ENCODE measurements at regions not wholly inside any gene's neighbourhood (a gene's known extent, or its start where the extent isn't known, plus 50 kb on each side); places are given as distances from the start of the nearest gene placed in this dataset.
A peak's percentile ranks its signal among the peaks of the same experiment; 100 is the strongest.
"Not testable (repeated sequence)": the region's sequence is repeated elsewhere in the genome, so short reads cannot be mapped to it uniquely, and the experiment has no call there.

DNA sequence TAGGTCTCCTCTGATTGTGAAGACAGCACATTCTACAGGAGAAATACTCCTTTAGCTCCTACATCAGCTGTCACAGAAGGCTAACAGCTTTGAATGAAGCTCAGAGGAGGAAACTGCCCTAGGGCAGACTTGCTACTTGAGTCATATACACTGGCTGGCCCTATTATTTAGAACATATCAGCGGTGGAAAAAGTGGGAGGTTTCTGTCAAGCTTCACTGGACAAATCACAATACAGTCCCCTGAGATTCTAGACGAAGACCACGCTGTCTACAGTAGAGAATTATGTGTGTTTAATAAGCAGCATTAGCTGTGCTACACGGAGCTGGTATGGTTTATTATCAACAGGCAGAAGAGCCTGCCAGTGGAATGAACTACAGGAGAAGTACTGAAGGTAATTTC is 230.9 kb upstream of the FSIP2 start:
- DNase-seq (peak in 2 of 5 donors; percentile 9 to 12), FAIRE-seq (no peak)
- H3K27me3 ChIP-seq (ENCODE audit: control insufficient read depth, insufficient read depth, low read length): no peaks in the 10 kb centered on the region
- no peak overlapping the region for H3K9ac ChIP-seq (ENCODE audit: low read length in 3 of 3)
- no peak overlapping the region for H3K27ac ChIP-seq (ENCODE audit: low read depth in 2 of 2, low read length in 2 of 2)
- no peaks in the 10 kb centered on the region for H3K4me1 ChIP-seq (ENCODE audit: control insufficient read depth in 2 of 3, insufficient read depth in 2 of 3, low read depth in 1 of 3, low read length in 3 of 3)
- H3K9me3 ChIP-seq (ENCODE audit: control insufficient read depth in 2 of 3, insufficient read depth in 1 of 3, low read length in 3 of 3): peaks cover 0 to 33% (median 4%) of the 10 kb centered on the region in 3 donors
- intact Hi-C loops (cut with DNase I): no loop called here
- no peaks in the 10 kb centered on the region for H3K36me3 ChIP-seq (ENCODE audit: control insufficient read depth in 2 of 3, insufficient read depth in 3 of 3, low read length in 3 of 3)
- no peak for TF ChIP-seq CTCF (IDR thresholded peaks at IDR 0.05; ENCODE audit: borderline replicate concordance, extremely low read depth, insufficient read depth)
- no peak overlapping the region for H3K4me3 ChIP-seq (ENCODE audit: low read length in 3 of 3)

DNA sequence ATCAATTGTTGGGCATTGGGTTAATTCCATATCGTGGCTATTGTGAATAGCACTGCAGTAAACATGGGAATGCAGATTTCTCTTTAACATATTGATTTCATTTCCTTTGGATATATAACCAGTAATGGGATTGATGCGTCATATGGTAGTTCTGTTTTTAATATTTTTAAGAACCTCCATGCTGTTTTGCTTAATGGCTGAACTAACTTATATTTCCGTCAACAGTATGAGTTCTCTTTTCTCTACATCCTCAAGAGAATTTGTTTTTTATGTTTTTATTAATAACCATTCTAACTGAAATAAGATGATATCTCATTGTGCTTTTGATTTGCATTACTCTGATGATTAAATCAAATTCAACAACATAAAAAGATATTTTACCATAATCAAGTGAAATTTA is 228.5 kb upstream of the FSIP2 start:
- Histone ChIP-seq H3K36me3 (ENCODE audit: control insufficient read depth in 2 of 3, insufficient read depth in 3 of 3, low read length in 3 of 3) (no peaks in the 10 kb centered on the region), H3K4me3 (ENCODE audit: low read length in 3 of 3) (no peak overlapping the region), H3K27me3 (ENCODE audit: control insufficient read depth, insufficient read depth, low read length) (no peaks in the 10 kb centered on the region), H3K9ac (ENCODE audit: low read length in 3 of 3) (no peak overlapping the region), H3K4me1 (ENCODE audit: control insufficient read depth in 2 of 3, insufficient read depth in 2 of 3, low read depth in 1 of 3, low read length in 3 of 3) (no peaks in the 10 kb centered on the region), H3K27ac (ENCODE audit: low read depth in 2 of 2, low read length in 2 of 2) (no peak overlapping the region), H3K9me3 (ENCODE audit: control insufficient read depth in 2 of 3, insufficient read depth in 1 of 3, low read length in 3 of 3) (peaks cover 0 to 20% (median 4%) of the 10 kb centered on the region in 3 donors)
- DNase-seq: no peak
- intact Hi-C loops (cut with DNase I): no loop called here
- FAIRE-seq: peak; percentile 29
- no peak for TF ChIP-seq CTCF (IDR thresholded peaks at IDR 0.05; ENCODE audit: borderline replicate concordance, extremely low read depth, insufficient read depth)

- no peak for TF ChIP-seq CTCF (IDR thresholded peaks at IDR 0.05; ENCODE audit: borderline replicate concordance, extremely low read depth, insufficient read depth)
- H3K4me3 ChIP-seq (ENCODE audit: low read length in 3 of 3): no peak overlapping the region
- FAIRE-seq (no peak), DNase-seq (no peak)
- no peaks in the 10 kb centered on the region for H3K27me3 ChIP-seq (ENCODE audit: control insufficient read depth, insufficient read depth, low read length)
- no peak overlapping the region for H3K9ac ChIP-seq (ENCODE audit: low read length in 3 of 3)
- intact Hi-C loops (cut with DNase I): no loop called here
- H3K27ac ChIP-seq (ENCODE audit: low read depth in 2 of 2, low read length in 2 of 2): no peak overlapping the region
- H3K9me3 ChIP-seq (ENCODE audit: control insufficient read depth in 2 of 3, insufficient read depth in 1 of 3, low read length in 3 of 3): peaks cover 0 to 29% (median 4%) of the 10 kb centered on the region in 3 donors
- H3K36me3 ChIP-seq (ENCODE audit: control insufficient read depth in 2 of 3, insufficient read depth in 3 of 3, low read length in 3 of 3): no peaks in the 10 kb centered on the region
- no peaks in the 10 kb centered on the region for H3K4me1 ChIP-seq (ENCODE audit: control insufficient read depth in 2 of 3, insufficient read depth in 2 of 3, low read depth in 1 of 3, low read length in 3 of 3)
Observed at GRCh38 chr2:185511925-185512324, 226.7 kb upstream of the FSIP2 start.

DNA sequence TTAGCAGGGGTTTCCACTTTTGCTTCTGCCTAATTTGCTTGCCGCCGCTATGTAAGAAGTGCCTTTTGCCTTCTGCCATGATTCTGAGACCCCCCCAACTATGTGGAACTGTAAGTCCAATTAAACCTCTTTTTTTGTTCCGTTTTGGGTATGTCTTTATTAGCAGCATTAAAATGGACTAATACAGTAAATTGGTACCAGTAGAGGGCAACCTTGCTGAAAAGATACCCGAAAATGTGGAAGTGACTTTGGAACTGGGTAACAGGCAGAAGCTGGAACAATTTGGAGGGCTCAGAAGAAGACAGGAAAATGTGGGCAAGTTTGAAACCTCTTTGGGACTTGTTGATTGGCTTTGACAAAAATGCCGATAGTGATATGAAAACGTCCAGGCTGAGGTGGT is 216.1 kb upstream of the FSIP2 start:
- no peaks in the 10 kb centered on the region for H3K27me3 ChIP-seq (ENCODE audit: control insufficient read depth, insufficient read depth, low read length)
- no peak for TF ChIP-seq CTCF (IDR thresholded peaks at IDR 0.05; ENCODE audit: borderline replicate concordance, extremely low read depth, insufficient read depth)
- H3K9me3 ChIP-seq (ENCODE audit: control insufficient read depth in 2 of 3, insufficient read depth in 1 of 3, low read length in 3 of 3): no peaks in the 10 kb centered on the region
- no peak overlapping the region for H3K9ac ChIP-seq (ENCODE audit: low read length in 3 of 3)
- H3K36me3 ChIP-seq (ENCODE audit: control insufficient read depth in 2 of 3, insufficient read depth in 3 of 3, low read length in 3 of 3): no peaks in the 10 kb centered on the region
- intact Hi-C loops (cut with DNase I): no loop called here
- H3K4me1 ChIP-seq (ENCODE audit: control insufficient read depth in 2 of 3, insufficient read depth in 2 of 3, low read depth in 1 of 3, low read length in 3 of 3): no peaks in the 10 kb centered on the region
- H3K27ac ChIP-seq (ENCODE audit: low read depth in 2 of 2, low read length in 2 of 2): no peak overlapping the region
- FAIRE-seq (no peak), DNase-seq (peak in 1 of 5 donors; percentile 1)
- H3K4me3 ChIP-seq (ENCODE audit: low read length in 3 of 3): no peak overlapping the region

DNA sequence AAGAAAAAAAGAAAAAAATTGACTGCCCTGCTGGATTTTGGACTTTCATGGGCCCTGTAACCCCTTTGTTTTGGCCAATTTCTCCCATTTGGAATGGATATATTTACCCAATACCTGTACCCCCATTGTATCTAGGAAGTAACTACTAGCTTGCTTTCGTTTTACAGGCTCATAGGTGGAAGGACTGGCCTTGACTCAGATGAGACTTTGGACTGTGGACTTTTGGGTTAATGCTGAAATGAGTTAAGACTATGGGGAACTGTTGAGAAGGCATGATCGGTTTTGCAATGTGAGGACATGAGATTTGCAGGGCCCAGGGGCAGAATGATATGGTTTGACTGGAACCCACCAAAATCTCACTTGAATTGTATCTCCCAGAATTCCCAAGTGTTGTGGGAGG is 214.4 kb upstream of the FSIP2 start:
- H3K27me3 ChIP-seq (ENCODE audit: control insufficient read depth, insufficient read depth, low read length); DNase-seq; H3K9ac ChIP-seq (ENCODE audit: low read length in 3 of 3); H3K4me3 ChIP-seq (ENCODE audit: low read length in 3 of 3); intact Hi-C loops (cut with DNase I); H3K27ac ChIP-seq (ENCODE audit: low read depth in 2 of 2, low read length in 2 of 2); FAIRE-seq; H3K9me3 ChIP-seq (ENCODE audit: control insufficient read depth in 2 of 3, insufficient read depth in 1 of 3, low read length in 3 of 3); H3K36me3 ChIP-seq (ENCODE audit: control insufficient read depth in 2 of 3, insufficient read depth in 3 of 3, low read length in 3 of 3); H3K4me1 ChIP-seq (ENCODE audit: control insufficient read depth in 2 of 3, insufficient read depth in 2 of 3, low read depth in 1 of 3, low read length in 3 of 3): not testable (repeated sequence)

All from kidney (tissue), 13 donors.